CD4-positive, CD25-positive, alpha-beta regulatory T cell (primary cell): ENCODE measurements at regions not wholly inside any gene's neighbourhood (a gene's known extent, or its start where the extent isn't known, plus 50 kb on each side); places are given as distances from the start of the nearest gene placed in this dataset.

Experiments
- ATAC-seq, 2 donors: fragments of 150-1000 bp; cut with Tn5 transposase; one replicate each; pipeline ENCODE4 v1.10.0; 2021; ENCODE audit warnings: low read depth in 2 of 2, moderate number of reproducible peaks in 2 of 2, moderate library complexity in 1 of 2
- DNase-seq, 3 donors: peaks; one replicate each; pipeline versions ENCODE4 v3.0.0 to v3.0.0-alpha.2; 2012 to 2022; ENCODE audit warnings: mixed read lengths in 1 of 3
- H3K27ac ChIP-seq: one replicate; pipeline ENCODE4 v1.7.0; 2013; ENCODE audit warnings: mild to moderate bottlenecking, low read length; ENCODE audit not compliant: insufficient read depth, poor library complexity, severe bottlenecking
- H3K27me3 ChIP-seq: one replicate; pipeline ENCODE4 v1.7.0; 2013; ENCODE audit warnings: low read length; ENCODE audit not compliant: control insufficient read depth, insufficient read depth
- H3K36me3 ChIP-seq: one replicate; pipeline ENCODE4 v1.7.0; 2013; ENCODE audit warnings: mild to moderate bottlenecking, low read length, moderate library complexity; ENCODE audit not compliant: control insufficient read depth, insufficient read depth
- H3K4me1 ChIP-seq: 2 replicates; pipeline ENCODE4 v1.7.0; 2013; ENCODE audit warnings: mild to moderate bottlenecking, low read length; ENCODE audit not compliant: insufficient read depth, control insufficient read depth, poor library complexity, severe bottlenecking
- H3K4me3 ChIP-seq: one replicate; pipeline ENCODE4 v1.7.0; 2013; ENCODE audit warnings: low read depth, mild to moderate bottlenecking, low read length, moderate library complexity
- H3K9me3 ChIP-seq, 2 experiments: 1 replicate in 1 of 2; 2 replicates in 1 of 2; pipeline ENCODE4 v1.7.0; 2013; ENCODE audit warnings: low read length in 2 of 2, mild to moderate bottlenecking in 1 of 2, moderate library complexity in 1 of 2; ENCODE audit not compliant: control insufficient read depth in 2 of 2
- H3K27ac Mint-ChIP-seq, 3 donors: one replicate each; pipeline ENCODE4 v1.8.0; 2020 to 2022; ENCODE audit warnings: mild to moderate bottlenecking in 3 of 3, mixed read lengths in 3 of 3, moderate library complexity in 2 of 3
- H3K27me3 Mint-ChIP-seq: one replicate; pipeline ENCODE4 v1.8.0; 2022; ENCODE audit warnings: mild to moderate bottlenecking, mixed read lengths
- H3K36me3 Mint-ChIP-seq: one replicate; pipeline ENCODE4 v1.8.0; 2020; ENCODE audit warnings: mixed read lengths
- H3K4me1 Mint-ChIP-seq, 4 donors: one replicate each; pipeline ENCODE4 v1.8.0; 2020 to 2022; ENCODE audit warnings: mixed read lengths in 4 of 4, mild to moderate bottlenecking in 1 of 4
- H3K4me3 Mint-ChIP-seq, 4 donors: one replicate each; pipeline ENCODE4 v1.8.0; 2020 to 2022; ENCODE audit warnings: mild to moderate bottlenecking in 4 of 4, mixed read lengths in 4 of 4, moderate library complexity in 3 of 4
- H3K9me3 Mint-ChIP-seq, 7 donors: one replicate each; pipeline ENCODE4 v1.8.0; 2020 to 2022; ENCODE audit warnings: mixed read lengths in 7 of 7, mild to moderate bottlenecking in 3 of 7, moderate library complexity in 2 of 7

GRCh38 chr2:211077216-211077767 lies 520.9 kb downstream of the CPS1 start:
- Mint-ChIP-seq H3K36me3 (no peaks in the 10 kb centered on the region), H3K27me3 (no peaks in the 10 kb centered on the region), H3K27ac (no peak overlapping the region), H3K4me1 (no peaks in the 10 kb centered on the region), H3K4me3 (no peak overlapping the region), H3K9me3 (peaks cover 0 to 4% (median 1%) of the 10 kb centered on the region in 7 donors)
- no peaks in the 10 kb centered on the region for H3K9me3 ChIP-seq
- H3K27ac ChIP-seq, result no peak overlapping the region
- H3K36me3 ChIP-seq, result no peaks in the 10 kb centered on the region
- no peak for ATAC-seq
- DNase-seq, result no peak
- no peaks in the 10 kb centered on the region for H3K27me3 ChIP-seq
- H3K4me3 ChIP-seq, result no peak overlapping the region
- H3K4me1 ChIP-seq, result no peaks in the 10 kb centered on the region

GRCh38 chr2:211084352-211084751 lies 528.0 kb downstream of the CPS1 start:
- no peaks in the 10 kb centered on the region for H3K4me1 ChIP-seq
- H3K9me3 ChIP-seq, result no peaks in the 10 kb centered on the region
- no peaks in the 10 kb centered on the region for H3K36me3 Mint-ChIP-seq
- no peak overlapping the region for H3K4me3 Mint-ChIP-seq
- no peaks in the 10 kb centered on the region for H3K27me3 ChIP-seq
- H3K27ac Mint-ChIP-seq, result no peak overlapping the region
- no peaks in the 10 kb centered on the region for H3K4me1 Mint-ChIP-seq
- no peak overlapping the region for H3K4me3 ChIP-seq
- ATAC-seq (no peak), DNase-seq (no peak)
- H3K27ac ChIP-seq, result no peak overlapping the region
- peaks cover 0 to 2% (median 0%) of the 10 kb centered on the region in 7 donors for H3K9me3 Mint-ChIP-seq
- H3K36me3 ChIP-seq, result no peaks in the 10 kb centered on the region
- no peaks in the 10 kb centered on the region for H3K27me3 Mint-ChIP-seq

GRCh38 chr2:211085056-211085680 lies 528.8 kb downstream of the CPS1 start:
- H3K27me3 ChIP-seq, result no peaks in the 10 kb centered on the region
- no peak overlapping the region for H3K27ac ChIP-seq
- Mint-ChIP-seq H3K9me3 (peaks cover 0 to 2% (median 0%) of the 10 kb centered on the region in 7 donors), H3K27me3 (no peaks in the 10 kb centered on the region), H3K4me3 (no peak overlapping the region), H3K27ac (no peak overlapping the region), H3K4me1 (no peaks in the 10 kb centered on the region), H3K36me3 (no peaks in the 10 kb centered on the region)
- peak in 1 of 3 donors; percentile 19 for DNase-seq
- H3K36me3 ChIP-seq, result no peaks in the 10 kb centered on the region
- no peak overlapping the region for H3K4me3 ChIP-seq
- H3K9me3 ChIP-seq, result no peaks in the 10 kb centered on the region
- no peak for ATAC-seq
- H3K4me1 ChIP-seq, result no peaks in the 10 kb centered on the region

- Mint-ChIP-seq H3K4me1 (no peaks in the 10 kb centered on the region), H3K9me3 (peaks cover 0 to 2% (median 0%) of the 10 kb centered on the region in 7 donors), H3K36me3 (no peaks in the 10 kb centered on the region), H3K4me3 (no peak overlapping the region), H3K27ac (no peak overlapping the region), H3K27me3 (no peaks in the 10 kb centered on the region)
- H3K9me3 ChIP-seq, result no peaks in the 10 kb centered on the region
- DNase-seq (no peak), ATAC-seq (no peak)
- no peaks in the 10 kb centered on the region for H3K36me3 ChIP-seq
- H3K4me1 ChIP-seq, result no peaks in the 10 kb centered on the region
- H3K27me3 ChIP-seq, result no peaks in the 10 kb centered on the region
- no peak overlapping the region for H3K4me3 ChIP-seq
- H3K27ac ChIP-seq, result no peak overlapping the region
Observed at GRCh38 chr2:211086049-211086448, 529.6 kb downstream of the CPS1 start.

GRCh38 chr2:211089127-211089526 lies 532.7 kb downstream of the CPS1 start:
- Histone ChIP-seq H3K4me3 (no peak overlapping the region), H3K36me3 (no peaks in the 10 kb centered on the region), H3K27me3 (no peaks in the 10 kb centered on the region), H3K27ac (no peak overlapping the region), H3K9me3 (no peaks in the 10 kb centered on the region), H3K4me1 (no peaks in the 10 kb centered on the region)
- ATAC-seq (no peak), DNase-seq (no peak)
- no peak overlapping the region for H3K4me3 Mint-ChIP-seq
- no peak overlapping the region for H3K27ac Mint-ChIP-seq
- H3K4me1 Mint-ChIP-seq, result no peaks in the 10 kb centered on the region
- H3K27me3 Mint-ChIP-seq, result no peaks in the 10 kb centered on the region
- H3K36me3 Mint-ChIP-seq, result no peaks in the 10 kb centered on the region
- no peaks in the 10 kb centered on the region for H3K9me3 Mint-ChIP-seq

- H3K27ac Mint-ChIP-seq, result no peak overlapping the region
- Histone ChIP-seq H3K4me3 (no peak overlapping the region), H3K27me3 (no peaks in the 10 kb centered on the region), H3K27ac (no peak overlapping the region), H3K9me3 (no peaks in the 10 kb centered on the region), H3K4me1 (no peaks in the 10 kb centered on the region), H3K36me3 (no peaks in the 10 kb centered on the region)
- no peaks in the 10 kb centered on the region for H3K36me3 Mint-ChIP-seq
- H3K9me3 Mint-ChIP-seq, result peaks cover 0 to 14% (median 2%) of the 10 kb centered on the region in 7 donors
- H3K4me1 Mint-ChIP-seq, result no peaks in the 10 kb centered on the region
- no peaks in the 10 kb centered on the region for H3K27me3 Mint-ChIP-seq
- no peak for ATAC-seq
- H3K4me3 Mint-ChIP-seq, result no peak overlapping the region
- peak in 1 of 3 donors; percentile 7 for DNase-seq
Observed at GRCh38 chr2:211093743-211094303, 537.4 kb downstream of the CPS1 start.

GRCh38 chr2:211103989-211104388 lies 547.6 kb downstream of the CPS1 start:
- H3K4me1 Mint-ChIP-seq, result no peaks in the 10 kb centered on the region
- peaks cover 0 to 9% (median 3%) of the 10 kb centered on the region in 7 donors for H3K9me3 Mint-ChIP-seq
- Histone ChIP-seq H3K9me3 (no peaks in the 10 kb centered on the region), H3K36me3 (no peaks in the 10 kb centered on the region), H3K27me3 (no peaks in the 10 kb centered on the region), H3K4me3 (no peak overlapping the region), H3K27ac (no peak overlapping the region), H3K4me1 (no peaks in the 10 kb centered on the region)
- H3K36me3 Mint-ChIP-seq, result no peaks in the 10 kb centered on the region
- DNase-seq, result no peak
- H3K27me3 Mint-ChIP-seq, result no peaks in the 10 kb centered on the region
- no peak overlapping the region for H3K27ac Mint-ChIP-seq
- no peak overlapping the region for H3K4me3 Mint-ChIP-seq
- no peak for ATAC-seq
